SW480 (cell line): ENCODE measurements at regions not wholly inside any gene's neighbourhood (a gene's known extent, or its start where the extent isn't known, plus 50 kb on each side); places are given as distances from the start of the nearest gene placed in this dataset.
"Not testable (repeated sequence)": the region's sequence is repeated elsewhere in the genome, so short reads cannot be mapped to it uniquely, and the experiment has no call there.

Experiments
- DNase-seq: peaks from one replicate; pipeline ENCODE4 v3.0.0-alpha.2; 2016; ENCODE audit warnings: low spot score

- no peak for DNase-seq
Measured at GRCh38 chr13:48808683-48809082, 155.0 kb downstream of the CYSLTR2 start.

GRCh38 chr13:48810013-48810412 is 156.3 kb downstream of the CYSLTR2 start:
- no peak for DNase-seq

- no peak for DNase-seq
Measured at GRCh38 chr13:48813518-48813917, 159.8 kb downstream of the CYSLTR2 start.

- no peak for DNase-seq
Measured at GRCh38 chr13:48816700-48817099, 159.0 kb upstream of the FNDC3A start.

GRCh38 chr13:48817166-48817802 is 158.4 kb upstream of the FNDC3A start:
- no peak for DNase-seq

GRCh38 chr13:48818495-48819356 is 157.0 kb upstream of the FNDC3A start:
- DNase-seq: no peak

- no peak for DNase-seq
Measured at GRCh38 chr13:48819376-48819775, 156.3 kb upstream of the FNDC3A start.

- peak; percentile 14 for DNase-seq
Measured at GRCh38 chr13:48819899-48820298, 155.8 kb upstream of the FNDC3A start.

GRCh38 chr13:48823526-48823925 is 152.2 kb upstream of the FNDC3A start:
- not testable (repeated sequence) for DNase-seq

GRCh38 chr13:48826039-48826438 is 149.7 kb upstream of the FNDC3A start:
- no peak for DNase-seq

GRCh38 chr13:48826922-48827454 is 148.7 kb upstream of the FNDC3A start:
- DNase-seq: not testable (repeated sequence)

GRCh38 chr13:48827709-48828108 is 148.0 kb upstream of the FNDC3A start:
- no peak for DNase-seq

- peak; percentile 80 for DNase-seq
Measured at GRCh38 chr13:48828962-48829411, 146.7 kb upstream of the FNDC3A start.

GRCh38 chr13:48829536-48829935 is 146.2 kb upstream of the FNDC3A start:
- no peak for DNase-seq

GRCh38 chr13:48831248-48831647 is 144.5 kb upstream of the FNDC3A start:
- no peak for DNase-seq

- no peak for DNase-seq
Measured at GRCh38 chr13:48833412-48833811, 142.3 kb upstream of the FNDC3A start.

- not testable (repeated sequence) for DNase-seq
Measured at GRCh38 chr13:48835326-48835725, 140.4 kb upstream of the FNDC3A start.

GRCh38 chr13:48838193-48838973 is 137.3 kb upstream of the FNDC3A start:
- DNase-seq: no peak

GRCh38 chr13:48839171-48839570 is 136.5 kb upstream of the FNDC3A start:
- DNase-seq: no peak

- DNase-seq: no peak
Measured at GRCh38 chr13:48840366-48840765, 135.3 kb upstream of the FNDC3A start.

GRCh38 chr13:48842316-48842715 is 133.4 kb upstream of the FNDC3A start:
- no peak for DNase-seq

- no peak for DNase-seq
Measured at GRCh38 chr13:48843630-48844380, 131.9 kb upstream of the FNDC3A start.
